Mucosa of gallbladder (tissue), 1 donor: ENCODE measurements at regions not wholly inside any gene's neighbourhood (a gene's known extent, or its start where the extent isn't known, plus 50 kb on each side); places are given as distances from the start of the nearest gene placed in this dataset.
"Not testable (repeated sequence)": the region's sequence is repeated elsewhere in the genome, so short reads cannot be mapped to it uniquely, and the experiment has no call there.

ENCODE experiments used
- DNase-seq: peaks from one replicate; pipeline ENCODE4 v3.0.0-alpha.2; 2020; ENCODE audit warnings: low spot score
- donor health status: DM: no; HTN: no; CAD: no.

- no peak for DNase-seq
Measured at GRCh38 chr4:160082432-160083207, 979.7 kb downstream of the RAPGEF2 start.

- DNase-seq: no peak
Measured at GRCh38 chr4:160091631-160092030, 988.8 kb downstream of the RAPGEF2 start.

- DNase-seq: no peak
Measured at GRCh38 chr4:160100316-160100715, 997.4 kb downstream of the RAPGEF2 start.

DNA sequence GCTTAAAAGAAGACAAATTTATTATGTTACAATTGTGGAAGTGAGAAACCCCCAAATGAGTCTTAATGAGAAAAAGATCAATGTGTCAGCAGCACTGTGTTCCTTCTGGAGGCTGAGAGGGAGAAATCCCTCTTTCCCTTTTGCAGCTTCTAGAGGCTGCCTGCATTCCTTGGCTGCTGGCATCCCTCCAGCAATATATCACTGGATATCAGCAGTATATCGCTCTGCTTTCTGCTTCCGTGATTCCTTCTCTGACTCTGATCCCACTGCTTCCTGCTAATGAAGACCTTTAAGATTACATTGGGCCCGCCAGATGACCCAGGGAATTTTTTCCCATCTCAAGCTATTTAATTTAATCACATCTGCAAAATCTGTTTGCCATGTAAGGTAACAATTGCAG is 1008.0 kb downstream of the RAPGEF2 start:
- DNase-seq: no peak

GRCh38 chr4:160117686-160118085 is 1014.8 kb downstream of the RAPGEF2 start:
- DNase-seq: no peak

- DNase-seq: not testable (repeated sequence)
Measured at GRCh38 chr4:160125576-160126287, 1022.9 kb downstream of the RAPGEF2 start.

DNA sequence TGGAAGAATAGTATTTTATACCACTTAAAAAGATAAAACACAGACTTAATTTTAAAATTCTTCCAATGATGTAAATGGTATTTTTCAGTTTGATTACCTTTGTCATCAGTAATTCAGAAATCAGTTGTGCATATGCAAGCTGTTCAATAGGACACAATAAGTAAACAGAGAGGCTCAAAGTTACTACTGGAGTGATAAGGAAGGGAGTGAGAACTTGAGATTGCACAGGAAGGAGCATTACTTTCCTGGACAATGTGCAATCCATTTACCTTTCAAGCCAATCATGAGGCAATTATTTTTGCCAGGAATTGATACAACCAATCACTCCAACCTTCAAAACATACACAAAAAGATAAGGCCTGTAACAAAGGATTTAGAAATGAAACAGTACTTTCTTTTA is 1024.3 kb downstream of the RAPGEF2 start:
- no peak for DNase-seq

DNA sequence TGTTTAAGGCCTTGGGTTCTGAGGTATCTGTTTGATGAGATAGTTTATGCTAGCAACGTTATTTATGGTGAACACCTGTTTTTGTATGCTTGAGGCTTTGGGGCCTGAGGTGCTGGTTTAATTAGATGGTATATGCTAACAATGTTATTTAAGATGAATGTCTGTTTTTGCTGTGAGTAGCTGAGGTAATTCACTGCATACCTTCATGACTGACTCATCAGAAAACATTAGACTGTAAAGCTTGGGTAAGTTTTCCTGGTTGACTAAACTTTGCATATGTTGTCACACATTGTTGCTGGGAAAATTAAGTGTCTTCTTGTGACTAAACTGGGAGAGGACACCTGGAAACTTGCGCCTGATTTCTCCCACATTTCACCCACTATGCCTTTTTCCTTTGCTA is 1026.6 kb downstream of the RAPGEF2 start:
- no peak for DNase-seq

GRCh38 chr4:160136021-160136420 is 1033.1 kb downstream of the RAPGEF2 start:
- DNase-seq: no peak

DNA sequence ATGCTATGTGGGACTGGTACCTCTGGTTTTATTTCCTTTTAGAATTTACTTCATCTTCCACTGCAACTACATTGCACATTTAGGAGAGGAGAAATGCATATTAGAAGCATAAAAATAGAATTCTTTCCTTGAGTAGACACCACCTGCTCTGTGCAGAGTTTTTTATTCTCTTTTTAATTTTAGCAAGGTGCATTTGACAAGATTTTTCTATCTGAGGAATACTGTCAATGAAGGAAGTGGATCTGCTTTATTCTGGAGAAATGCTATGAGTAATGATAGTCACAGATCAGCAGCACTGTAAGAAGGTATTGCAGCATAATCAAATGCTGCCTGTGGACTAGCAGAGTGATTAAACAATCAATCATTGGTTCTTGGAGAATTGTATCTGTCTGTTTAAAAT is 1038.3 kb downstream of the RAPGEF2 start:
- no peak for DNase-seq

- DNase-seq: no peak
Measured at GRCh38 chr4:160142579-160142978, 1039.7 kb downstream of the RAPGEF2 start.

GRCh38 chr4:160143574-160143973 is 1040.7 kb downstream of the RAPGEF2 start:
- DNase-seq: no peak

DNA sequence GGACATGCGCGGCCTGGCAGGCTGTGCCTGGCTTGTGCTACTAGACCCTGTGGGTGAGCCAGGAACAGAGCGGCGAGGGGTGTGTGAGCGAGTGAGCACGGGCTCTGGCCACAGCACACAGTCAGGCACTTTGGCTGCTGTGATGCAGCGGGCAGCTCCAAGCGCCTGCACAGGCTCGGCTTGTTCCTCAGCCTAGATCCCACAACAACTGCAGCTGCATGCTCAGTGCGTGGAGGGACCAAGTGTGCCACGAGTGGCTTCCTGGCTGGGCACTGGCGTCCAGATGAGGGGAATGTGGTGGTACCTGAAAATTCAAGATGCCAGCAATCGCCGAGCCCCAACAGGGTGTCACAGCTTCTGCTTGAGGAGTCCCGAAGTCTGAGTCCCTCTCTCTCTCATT is 1056.6 kb downstream of the RAPGEF2 start:
- no peak for DNase-seq

DNA sequence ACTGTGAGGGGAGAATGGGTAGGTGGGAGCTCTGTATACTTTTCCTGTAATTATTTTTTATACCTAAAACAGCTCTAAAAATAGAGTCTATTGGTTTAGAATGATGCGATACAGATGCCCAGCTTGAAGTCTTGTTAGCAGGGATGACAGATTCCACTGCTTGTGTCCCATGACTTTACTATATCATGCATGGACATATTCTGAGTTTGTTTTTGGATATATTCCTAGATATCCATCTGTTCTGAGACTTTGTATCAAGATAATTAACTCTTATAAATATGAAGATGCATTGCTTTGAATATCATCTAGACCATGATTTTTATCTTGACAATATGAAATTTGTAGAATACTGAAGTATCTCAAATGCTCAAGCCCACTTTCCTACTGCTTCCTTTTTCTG is 1058.1 kb downstream of the RAPGEF2 start:
- no peak for DNase-seq

GRCh38 chr4:160175064-160175643 is 1072.3 kb downstream of the RAPGEF2 start:
- no peak for DNase-seq

GRCh38 chr4:160180211-160180610 is 1077.3 kb downstream of the RAPGEF2 start:
- no peak for DNase-seq

DNA sequence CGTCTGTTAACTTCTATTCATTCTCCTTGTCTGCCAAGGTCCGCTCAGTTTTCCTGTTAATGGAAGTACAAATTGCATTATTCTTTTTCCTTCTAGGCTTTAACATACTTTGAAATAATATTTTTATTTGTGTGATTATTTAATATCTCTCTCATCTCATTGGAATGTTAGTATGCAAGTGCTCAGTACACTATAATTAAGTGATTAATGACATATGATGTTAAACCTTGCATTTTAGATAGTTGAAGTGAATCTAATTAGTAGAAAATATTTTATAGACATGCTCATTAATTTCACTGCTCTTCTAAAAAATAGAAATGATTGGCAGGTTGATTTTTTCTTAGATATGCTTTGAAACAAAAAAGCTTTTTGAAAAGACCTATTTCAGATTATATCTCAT is 1079.8 kb downstream of the RAPGEF2 start:
- no peak for DNase-seq

DNA sequence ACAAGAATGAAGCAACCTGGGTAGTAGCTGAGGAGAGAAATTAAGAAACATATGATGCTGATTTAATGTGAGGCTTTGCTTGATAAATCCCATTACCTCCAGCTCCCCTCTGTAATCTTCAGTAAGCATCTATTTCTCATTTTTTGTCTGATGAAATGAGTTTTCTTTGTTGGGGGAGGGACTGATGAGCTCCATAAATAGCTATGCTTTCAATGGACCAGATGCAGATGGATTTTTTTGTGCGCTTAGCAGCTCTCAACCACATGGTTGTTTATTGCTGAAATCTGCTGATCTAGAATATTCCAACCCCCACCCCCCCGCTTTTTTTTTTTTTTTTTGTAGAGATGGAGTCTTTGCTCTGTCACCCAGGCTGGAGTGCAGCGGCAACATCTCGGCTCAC is 1082.0 kb downstream of the RAPGEF2 start:
- no peak for DNase-seq

DNA sequence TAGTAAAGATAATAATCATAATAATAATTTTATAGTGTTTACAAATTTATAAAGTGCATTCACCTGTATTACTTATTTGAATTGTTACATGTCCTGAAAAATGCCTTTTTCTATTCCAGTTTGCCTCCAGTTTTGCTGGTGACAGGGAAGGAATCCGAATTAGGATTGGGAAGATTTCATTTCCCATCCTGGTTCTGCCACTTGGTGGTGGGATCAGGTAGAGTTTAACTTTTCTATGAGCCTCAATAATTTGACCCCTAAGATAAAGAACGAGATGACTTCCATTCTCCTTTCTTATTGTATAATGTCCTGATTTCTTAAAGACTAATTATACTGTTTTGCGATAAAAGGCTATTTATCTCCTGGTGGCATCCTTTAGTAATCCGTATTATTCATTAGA is 1090.9 kb downstream of the RAPGEF2 start:
- no peak for DNase-seq

DNA sequence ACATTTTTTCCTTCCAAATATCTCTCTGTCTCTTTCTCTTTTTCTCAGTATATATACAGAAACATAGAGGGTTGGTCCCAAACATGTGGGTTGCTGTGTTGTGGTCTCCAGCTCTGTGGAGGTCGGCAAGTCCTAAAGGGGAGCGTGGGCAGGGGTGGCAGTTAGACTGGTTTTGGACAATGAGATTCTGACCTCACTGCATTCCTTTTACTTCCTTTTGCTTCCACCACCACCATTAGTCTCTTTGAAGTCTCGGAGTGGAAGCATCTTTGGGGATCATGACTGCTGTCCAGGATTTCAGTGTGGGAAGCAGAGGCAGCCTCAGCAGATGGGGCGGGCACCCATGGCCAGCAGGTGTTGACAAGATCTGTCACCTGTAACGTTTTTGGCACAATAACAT is 1091.8 kb downstream of the RAPGEF2 start:
- DNase-seq: no peak

- DNase-seq: no peak
Measured at GRCh38 chr4:160202802-160203201, 1099.9 kb downstream of the RAPGEF2 start.

GRCh38 chr4:160212078-160212477 is 1109.2 kb downstream of the RAPGEF2 start:
- DNase-seq: no peak

- DNase-seq: no peak
Measured at GRCh38 chr4:160213366-160213765, 1110.5 kb downstream of the RAPGEF2 start.
